ENCODE measurements at regions not wholly inside any gene's neighbourhood (a gene's known extent, or its start where the extent isn't known, plus 50 kb on each side); places are given as distances from the start of the nearest gene placed in this dataset.
"Not testable (repeated sequence)": the region's sequence is repeated elsewhere in the genome, so short reads cannot be mapped to it uniquely, and the experiment has no call there.

DNA sequence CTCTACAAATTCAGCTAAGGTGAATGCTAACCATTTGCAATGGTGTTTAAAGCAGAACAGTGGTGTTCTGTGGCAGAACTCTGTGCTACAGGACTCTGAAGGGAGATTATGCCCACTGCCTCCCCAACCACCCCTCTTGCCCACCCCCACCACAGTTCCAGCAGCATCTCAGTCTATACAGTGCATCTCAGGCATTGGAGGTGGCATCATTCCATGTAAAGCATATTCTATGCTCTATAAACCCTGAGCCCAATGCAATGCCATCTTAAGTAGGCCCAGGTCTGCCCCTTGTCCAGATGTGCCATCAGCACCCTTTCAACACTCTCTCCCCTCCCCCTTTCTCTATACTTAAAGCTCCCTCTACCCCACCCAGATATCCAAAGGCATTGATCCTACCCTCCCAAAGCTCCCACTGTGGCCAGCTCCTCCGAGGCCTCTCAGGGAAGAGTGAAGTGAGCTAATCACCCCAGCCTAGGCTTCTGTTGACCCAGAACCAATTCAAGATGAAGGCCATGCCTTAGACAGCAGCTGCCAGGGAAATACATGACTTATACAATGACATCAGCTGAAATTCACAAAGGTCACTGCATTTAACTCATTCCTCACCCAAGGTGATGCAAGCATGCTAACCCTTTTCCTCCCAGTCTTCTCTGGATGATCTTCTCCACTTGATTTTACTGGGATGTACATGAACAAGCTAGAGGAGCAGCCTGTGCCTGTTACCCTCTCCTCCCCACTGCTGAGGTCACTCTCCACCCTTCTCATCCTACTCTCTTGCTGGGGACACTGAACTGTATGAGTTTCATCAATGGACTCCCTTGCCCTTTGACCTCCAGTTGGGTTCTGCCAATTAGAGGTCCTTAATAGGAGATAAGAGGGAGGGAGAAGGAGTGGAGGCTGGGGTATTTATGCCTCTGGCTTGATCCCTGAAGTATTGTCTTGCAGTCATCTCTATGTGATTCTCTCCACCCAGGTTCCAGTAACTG lies 353.9 kb downstream of the GOLGA6L6 start:
- not testable (repeated sequence) for H3K9ac ChIP-seq (ENCODE audit: low read length); H2AFZ ChIP-seq (ENCODE audit: low read depth, low read length); H3K9me3 Mint-ChIP-seq (ENCODE audit: unreplicated experiment); H3K4me3 Mint-ChIP-seq (ENCODE audit: unreplicated experiment); H4K20me1 ChIP-seq (ENCODE audit: insufficient read depth, low read length); H3K36me3 Mint-ChIP-seq (ENCODE audit: low read depth, unreplicated experiment); H3K27me3 Mint-ChIP-seq (ENCODE audit: low read depth, unreplicated experiment); H3K4me2 ChIP-seq (ENCODE audit: low read length); DNase-seq (ENCODE audit: low read depth); H3K9me3 ChIP-seq (ENCODE audit: insufficient read depth, low read depth, low read length); H3K27ac Mint-ChIP-seq (ENCODE audit: unreplicated experiment); H3K4me3 ChIP-seq (ENCODE audit: insufficient read depth, low read depth, low read length); H3K27me3 ChIP-seq (ENCODE audit: insufficient read depth, low read length); H3K4me1 ChIP-seq (ENCODE audit: insufficient read depth, low read length); FAIRE-seq; H3K36me3 ChIP-seq (ENCODE audit: insufficient read depth, low read length); H3K79me2 ChIP-seq (ENCODE audit: insufficient read depth, low read length); H3K4me1 Mint-ChIP-seq (ENCODE audit: low read depth, unreplicated experiment); H3K27ac ChIP-seq (ENCODE audit: low read depth, low read length)

DNA sequence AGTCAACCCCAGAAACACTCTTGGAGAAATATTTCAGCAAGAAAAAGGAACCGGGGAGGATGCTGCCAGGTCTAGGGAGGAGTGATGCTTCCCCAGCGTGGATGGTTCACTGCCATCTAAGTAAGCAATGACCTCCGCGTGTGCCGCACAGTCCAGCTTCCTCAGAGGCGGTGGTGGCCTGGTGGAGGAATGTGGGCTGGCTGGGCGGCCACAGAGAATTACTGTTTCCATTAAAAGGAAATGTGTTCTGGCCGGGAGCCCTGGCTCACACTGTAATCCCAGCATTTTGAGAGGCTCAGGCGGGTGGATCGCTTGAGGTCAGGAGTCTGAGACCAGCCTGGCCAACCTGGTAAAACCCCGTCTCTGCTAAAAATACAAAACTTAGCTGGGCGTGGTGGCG lies 356.7 kb downstream of the GOLGA6L6 start:
- not testable (repeated sequence) for H3K4me1 Mint-ChIP-seq (ENCODE audit: low read depth, unreplicated experiment); H4K20me1 ChIP-seq (ENCODE audit: insufficient read depth, low read length); DNase-seq (ENCODE audit: low read depth); H3K9me3 ChIP-seq (ENCODE audit: insufficient read depth, low read depth, low read length); H3K9me3 Mint-ChIP-seq (ENCODE audit: unreplicated experiment); H3K36me3 Mint-ChIP-seq (ENCODE audit: low read depth, unreplicated experiment); H3K27ac Mint-ChIP-seq (ENCODE audit: unreplicated experiment); H3K27me3 Mint-ChIP-seq (ENCODE audit: low read depth, unreplicated experiment); H3K4me3 Mint-ChIP-seq (ENCODE audit: unreplicated experiment); H3K9ac ChIP-seq (ENCODE audit: low read length); H3K27ac ChIP-seq (ENCODE audit: low read depth, low read length); H3K4me3 ChIP-seq (ENCODE audit: insufficient read depth, low read depth, low read length); FAIRE-seq; H3K36me3 ChIP-seq (ENCODE audit: insufficient read depth, low read length); H3K27me3 ChIP-seq (ENCODE audit: insufficient read depth, low read length); H3K4me2 ChIP-seq (ENCODE audit: low read length); H3K79me2 ChIP-seq (ENCODE audit: insufficient read depth, low read length); H3K4me1 ChIP-seq (ENCODE audit: insufficient read depth, low read length); H2AFZ ChIP-seq (ENCODE audit: low read depth, low read length)

DNA sequence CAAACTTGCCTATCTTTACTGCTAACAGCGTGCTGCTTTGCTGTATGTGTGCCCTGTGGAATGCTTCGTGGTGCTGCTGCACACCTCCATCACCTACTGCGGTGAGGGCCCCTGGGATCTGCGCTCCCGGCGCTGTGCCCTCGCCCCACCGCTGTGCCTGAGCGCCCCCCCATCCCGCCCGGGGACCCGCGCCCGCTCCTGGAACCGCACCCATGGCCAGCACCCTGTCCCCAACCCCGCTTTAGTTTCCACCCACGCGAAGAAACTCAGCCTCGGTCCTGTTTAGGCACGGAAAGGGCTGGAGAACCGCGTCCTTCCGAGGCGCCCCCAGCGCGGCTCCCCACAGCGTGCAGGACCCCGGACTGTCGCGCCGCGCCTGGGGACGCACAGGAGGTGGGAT lies 373.4 kb downstream of the GOLGA6L6 start:
- H3K4me3 ChIP-seq (ENCODE audit: insufficient read depth, low read depth, low read length); H3K9me3 ChIP-seq (ENCODE audit: insufficient read depth, low read depth, low read length); H3K27ac Mint-ChIP-seq (ENCODE audit: unreplicated experiment); H3K79me2 ChIP-seq (ENCODE audit: insufficient read depth, low read length); H3K36me3 Mint-ChIP-seq (ENCODE audit: low read depth, unreplicated experiment); H3K27me3 ChIP-seq (ENCODE audit: insufficient read depth, low read length); H3K4me1 ChIP-seq (ENCODE audit: insufficient read depth, low read length); H3K27ac ChIP-seq (ENCODE audit: low read depth, low read length); H3K9ac ChIP-seq (ENCODE audit: low read length); H3K36me3 ChIP-seq (ENCODE audit: insufficient read depth, low read length); H3K9me3 Mint-ChIP-seq (ENCODE audit: unreplicated experiment); H2AFZ ChIP-seq (ENCODE audit: low read depth, low read length); FAIRE-seq; H3K27me3 Mint-ChIP-seq (ENCODE audit: low read depth, unreplicated experiment); DNase-seq (ENCODE audit: low read depth); H3K4me1 Mint-ChIP-seq (ENCODE audit: low read depth, unreplicated experiment); H3K4me2 ChIP-seq (ENCODE audit: low read length); H3K4me3 Mint-ChIP-seq (ENCODE audit: unreplicated experiment); H4K20me1 ChIP-seq (ENCODE audit: insufficient read depth, low read length): not testable (repeated sequence)

DNA sequence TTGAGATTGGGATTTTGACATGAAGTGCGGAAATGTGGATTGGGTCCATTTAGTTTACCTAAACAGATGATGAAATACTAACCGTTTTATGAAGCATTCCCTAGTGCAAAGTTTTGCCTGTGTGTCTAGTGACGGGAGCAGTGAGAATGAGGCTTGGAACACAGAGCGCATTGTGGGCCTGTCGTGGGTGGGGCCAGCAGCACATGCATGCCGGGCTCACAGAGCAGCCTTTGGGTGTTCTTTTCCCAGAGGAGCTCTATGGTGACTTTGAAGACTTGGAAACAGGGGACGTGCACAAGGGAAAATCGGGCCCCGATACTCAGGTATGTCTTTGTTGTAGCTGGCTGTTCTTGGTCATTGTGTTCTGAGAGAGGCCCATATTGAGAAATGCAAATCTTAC lies 388.1 kb downstream of the GOLGA6L6 start:
- not testable (repeated sequence) for H3K9me3 Mint-ChIP-seq (ENCODE audit: unreplicated experiment); H3K36me3 ChIP-seq (ENCODE audit: insufficient read depth, low read length); H3K9ac ChIP-seq (ENCODE audit: low read length); H3K9me3 ChIP-seq (ENCODE audit: insufficient read depth, low read depth, low read length); H3K27ac Mint-ChIP-seq (ENCODE audit: unreplicated experiment); H3K4me3 Mint-ChIP-seq (ENCODE audit: unreplicated experiment); DNase-seq (ENCODE audit: low read depth); H3K4me1 Mint-ChIP-seq (ENCODE audit: low read depth, unreplicated experiment); H4K20me1 ChIP-seq (ENCODE audit: insufficient read depth, low read length); H3K27me3 ChIP-seq (ENCODE audit: insufficient read depth, low read length); H3K4me1 ChIP-seq (ENCODE audit: insufficient read depth, low read length); FAIRE-seq; H3K79me2 ChIP-seq (ENCODE audit: insufficient read depth, low read length); H3K27me3 Mint-ChIP-seq (ENCODE audit: low read depth, unreplicated experiment); H3K27ac ChIP-seq (ENCODE audit: low read depth, low read length); H3K4me2 ChIP-seq (ENCODE audit: low read length); H3K36me3 Mint-ChIP-seq (ENCODE audit: low read depth, unreplicated experiment); H2AFZ ChIP-seq (ENCODE audit: low read depth, low read length); H3K4me3 ChIP-seq (ENCODE audit: insufficient read depth, low read depth, low read length)

DNA sequence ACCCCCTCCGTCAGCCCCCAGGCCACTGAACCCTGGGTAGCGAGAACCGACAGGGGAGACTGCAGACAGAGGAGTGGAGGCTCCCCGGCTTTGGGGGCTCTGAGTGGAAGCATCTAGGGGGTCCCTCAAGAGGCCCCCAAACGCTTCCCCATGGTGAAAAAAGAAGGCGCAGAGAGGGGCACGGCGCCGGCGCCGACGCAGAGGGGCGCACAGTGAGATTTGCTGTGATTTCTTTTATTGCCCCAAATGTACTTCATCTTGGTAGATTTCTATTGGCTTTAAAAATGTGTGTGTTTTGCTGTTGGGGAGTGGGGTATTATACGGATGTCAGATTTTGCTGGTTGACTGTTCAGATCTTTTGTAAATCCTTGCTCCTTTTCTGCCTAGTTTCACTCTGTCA lies 392.9 kb downstream of the GOLGA6L6 start:
- not testable (repeated sequence) for H3K4me3 Mint-ChIP-seq (ENCODE audit: unreplicated experiment); H2AFZ ChIP-seq (ENCODE audit: low read depth, low read length); H3K36me3 ChIP-seq (ENCODE audit: insufficient read depth, low read length); H4K20me1 ChIP-seq (ENCODE audit: insufficient read depth, low read length); H3K27ac ChIP-seq (ENCODE audit: low read depth, low read length); H3K4me3 ChIP-seq (ENCODE audit: insufficient read depth, low read depth, low read length); H3K9ac ChIP-seq (ENCODE audit: low read length); H3K9me3 Mint-ChIP-seq (ENCODE audit: unreplicated experiment); H3K27me3 Mint-ChIP-seq (ENCODE audit: low read depth, unreplicated experiment); H3K27ac Mint-ChIP-seq (ENCODE audit: unreplicated experiment); H3K36me3 Mint-ChIP-seq (ENCODE audit: low read depth, unreplicated experiment); H3K79me2 ChIP-seq (ENCODE audit: insufficient read depth, low read length); FAIRE-seq; DNase-seq (ENCODE audit: low read depth); H3K4me2 ChIP-seq (ENCODE audit: low read length); H3K9me3 ChIP-seq (ENCODE audit: insufficient read depth, low read depth, low read length); H3K27me3 ChIP-seq (ENCODE audit: insufficient read depth, low read length); H3K4me1 ChIP-seq (ENCODE audit: insufficient read depth, low read length); H3K4me1 Mint-ChIP-seq (ENCODE audit: low read depth, unreplicated experiment)

DNA sequence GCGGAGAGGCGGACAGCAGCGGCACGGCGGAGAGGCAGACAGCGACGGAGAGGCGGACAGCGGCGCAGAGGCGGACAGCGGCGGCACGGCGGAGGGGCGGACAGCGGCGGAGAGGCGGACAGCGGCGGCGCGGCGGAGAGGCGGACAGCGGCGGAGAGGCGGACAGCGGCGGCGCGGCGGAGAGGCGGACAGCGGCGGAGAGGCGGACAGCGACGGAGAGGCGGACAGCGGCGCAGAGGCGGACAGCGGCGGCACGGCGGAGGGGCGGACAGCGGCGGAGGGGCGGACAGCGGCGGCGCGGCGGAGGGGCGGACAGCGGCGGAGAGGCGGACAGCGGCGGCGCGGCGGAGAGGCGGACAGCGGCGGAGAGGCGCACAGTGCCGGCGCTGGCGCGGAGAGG lies 393.6 kb downstream of the GOLGA6L6 start:
- not testable (repeated sequence) for H3K4me1 Mint-ChIP-seq (ENCODE audit: low read depth, unreplicated experiment)

More for the DNA sequence above, 393.6 kb downstream of the GOLGA6L6 start:
- not testable (repeated sequence) for H3K4me1 ChIP-seq (ENCODE audit: insufficient read depth, low read length); H3K79me2 ChIP-seq (ENCODE audit: insufficient read depth, low read length); H3K36me3 Mint-ChIP-seq (ENCODE audit: low read depth, unreplicated experiment); H3K27ac ChIP-seq (ENCODE audit: low read depth, low read length); H3K27me3 ChIP-seq (ENCODE audit: insufficient read depth, low read length); DNase-seq (ENCODE audit: low read depth); H4K20me1 ChIP-seq (ENCODE audit: insufficient read depth, low read length); H3K9me3 ChIP-seq (ENCODE audit: insufficient read depth, low read depth, low read length); H3K4me3 Mint-ChIP-seq (ENCODE audit: unreplicated experiment); FAIRE-seq; H3K4me2 ChIP-seq (ENCODE audit: low read length); H3K9ac ChIP-seq (ENCODE audit: low read length); H3K27ac Mint-ChIP-seq (ENCODE audit: unreplicated experiment); H2AFZ ChIP-seq (ENCODE audit: low read depth, low read length); H3K27me3 Mint-ChIP-seq (ENCODE audit: low read depth, unreplicated experiment); H3K36me3 ChIP-seq (ENCODE audit: insufficient read depth, low read length); H3K9me3 Mint-ChIP-seq (ENCODE audit: unreplicated experiment); H3K4me3 ChIP-seq (ENCODE audit: insufficient read depth, low read depth, low read length)
